Trophoblast cell (in vitro differentiated cells and primary cell): ENCODE measurements at regions not wholly inside any gene's neighbourhood (a gene's known extent, or its start where the extent isn't known, plus 50 kb on each side); places are given as distances from the start of the nearest gene placed in this dataset.

Experiments used
- DNase-seq, 2 donors: peaks; one replicate each; pipeline ENCODE4 v3.0.0-alpha.2; 2016
- H2AFZ ChIP-seq: 2 replicates; pipeline ENCODE4 v1.6.1; 2013; ENCODE audit warnings: low read length, moderate library complexity, mild to moderate bottlenecking; ENCODE audit not compliant: insufficient read depth, poor library complexity
- H2AK5ac ChIP-seq: 2 replicates; pipeline ENCODE4 v1.6.1; 2013; ENCODE audit warnings: mild to moderate bottlenecking, low read length
- H2BK120ac ChIP-seq: 2 replicates; pipeline ENCODE4 v1.6.1; 2013; ENCODE audit warnings: low read length, mild to moderate bottlenecking, moderate library complexity; ENCODE audit not compliant: insufficient read depth, poor library complexity
- H2BK12ac ChIP-seq: 2 replicates; pipeline ENCODE4 v1.6.1; 2013; ENCODE audit warnings: mild to moderate bottlenecking, low read length, moderate library complexity
- H2BK5ac ChIP-seq: 2 replicates; pipeline ENCODE4 v1.6.1; 2013; ENCODE audit warnings: low read length, low read depth, moderate library complexity, mild to moderate bottlenecking; ENCODE audit not compliant: poor library complexity
- H3K14ac ChIP-seq: 2 replicates; pipeline ENCODE4 v1.6.1; 2013; ENCODE audit warnings: mild to moderate bottlenecking, low read length
- H3K18ac ChIP-seq: 2 replicates; pipeline ENCODE4 v1.6.1; 2013; ENCODE audit warnings: mild to moderate bottlenecking, low read length
- H3K23ac ChIP-seq: 2 replicates; pipeline ENCODE4 v1.6.1; 2013; ENCODE audit warnings: low read length
- H3K27ac ChIP-seq: 2 replicates; pipeline ENCODE4 v1.5.1; 2013; ENCODE audit warnings: low read depth, mild to moderate bottlenecking, inconsistent platforms, low read length, moderate library complexity
- H3K27me3 ChIP-seq: 2 replicates; pipeline ENCODE4 v1.6.1; 2013; ENCODE audit warnings: inconsistent platforms, mild to moderate bottlenecking, low read length, moderate library complexity; ENCODE audit not compliant: insufficient read depth
- H3K36me3 ChIP-seq, 2 experiments: 1 replicate in 1 of 2; 2 replicates in 1 of 2; pipeline ENCODE4 v1.6.1; 2013; ENCODE audit warnings: low read length in 2 of 2, mild to moderate bottlenecking in 2 of 2, moderate library complexity in 1 of 2; ENCODE audit not compliant: insufficient read depth in 2 of 2, control insufficient read depth in 1 of 2
- H3K4ac ChIP-seq: 2 replicates; pipeline ENCODE4 v1.6.1; 2013; ENCODE audit warnings: low read depth, mild to moderate bottlenecking, low read length, moderate library complexity
- H3K4me1 ChIP-seq, 2 experiments: 1 replicate in 1 of 2; 2 replicates in 1 of 2; pipeline ENCODE4 v1.6.1; 2013; ENCODE audit warnings: low read length in 2 of 2, mild to moderate bottlenecking in 2 of 2, moderate library complexity in 1 of 2; ENCODE audit not compliant: insufficient read depth in 2 of 2, control insufficient read depth in 1 of 2
- H3K4me2 ChIP-seq: 2 replicates; pipeline ENCODE4 v1.6.1; 2013; ENCODE audit warnings: inconsistent platforms, mild to moderate bottlenecking, low read length, moderate library complexity
- H3K4me3 ChIP-seq: 2 replicates; pipeline ENCODE4 v1.5.1; 2013; ENCODE audit warnings: mild to moderate bottlenecking, low read depth, low read length, inconsistent platforms
- H3K79me1 ChIP-seq: one replicate; pipeline ENCODE4 v1.6.1; 2013; ENCODE audit warnings: low read length
- H3K79me2 ChIP-seq: 2 replicates; pipeline ENCODE4 v1.6.1; 2013; ENCODE audit warnings: low read length, mild to moderate bottlenecking; ENCODE audit not compliant: control insufficient read depth, insufficient read depth, poor library complexity
- H3K9ac ChIP-seq: 2 replicates; pipeline ENCODE4 v1.6.1; 2013; ENCODE audit warnings: mild to moderate bottlenecking, low read length
- H3K9me3 ChIP-seq: 2 replicates; pipeline ENCODE4 v1.6.1; 2013; ENCODE audit warnings: low read depth, mild to moderate bottlenecking, control low read depth, inconsistent platforms, low read length; ENCODE audit not compliant: insufficient read depth
- H4K12ac ChIP-seq: 2 replicates; pipeline ENCODE4 v1.6.1; 2013; ENCODE audit warnings: low read depth, mild to moderate bottlenecking, low read length, moderate library complexity
- H4K8ac ChIP-seq: 2 replicates; pipeline ENCODE4 v1.6.1; 2013; ENCODE audit warnings: low read depth, mild to moderate bottlenecking, low read length, moderate library complexity
- H4K91ac ChIP-seq: one replicate; pipeline ENCODE4 v1.6.1; 2013; ENCODE audit warnings: low read depth, mild to moderate bottlenecking, low read length, moderate library complexity
- WGBS: extraction: QIAGEN DNeasy Blood & Tissue Kit; methylation state at CpG from one replicate; pipeline ENCODE4 v1.1.7; 2013; ENCODE audit warnings: missing lambda C conversion rate; ENCODE audit not compliant: insufficient read length, insufficient coverage; ENCODE audit errors: extremely low coverage; 5-methylcytosine and 5-hydroxymethylcytosine counted together

- Histone ChIP-seq H3K4me2 (no peak overlapping the region), H4K91ac (no peak overlapping the region), H3K9ac (no peak overlapping the region), H2BK120ac (no peak overlapping the region), H2AFZ (no peak overlapping the region), H3K79me1 (no peaks in the 10 kb centered on the region), H4K8ac (no peak overlapping the region), H3K36me3 (no peaks in the 10 kb centered on the region), H3K27ac (no peak overlapping the region), H3K18ac (no peak overlapping the region), H4K12ac (no peak overlapping the region), H3K4me3 (no peak overlapping the region), H3K23ac (no peak overlapping the region), H2BK12ac (no peak overlapping the region), H2AK5ac (no peak overlapping the region), H3K4me1 (no peaks in the 10 kb centered on the region), H3K4ac (no peak overlapping the region), H2BK5ac (no peak overlapping the region), H3K9me3 (no peaks in the 10 kb centered on the region), H3K79me2 (no peaks in the 10 kb centered on the region), H3K14ac (no peak overlapping the region), H3K27me3 (no peaks in the 10 kb centered on the region)
- WGBS: no CpG with 5 or more reads among the region's 3 CpGs
- DNase-seq: no peak
Observed at GRCh38 chr1:63009421-63009820, 225.5 kb downstream of the ATG4C start.

- no peaks in the 10 kb centered on the region for H3K36me3 ChIP-seq
- H3K4me1 ChIP-seq: no peaks in the 10 kb centered on the region
- no peak overlapping the region for H4K91ac ChIP-seq
- H2BK5ac ChIP-seq: no peak overlapping the region
- H3K14ac ChIP-seq: no peak overlapping the region
- H2BK120ac ChIP-seq: no peak overlapping the region
- WGBS: no CpG with 5 or more reads among the region's 8 CpGs
- H4K8ac ChIP-seq: no peak overlapping the region
- H3K23ac ChIP-seq: no peak overlapping the region
- no peak overlapping the region for H3K18ac ChIP-seq
- no peak overlapping the region for H3K4ac ChIP-seq
- no peaks in the 10 kb centered on the region for H3K79me1 ChIP-seq
- no peaks in the 10 kb centered on the region for H3K79me2 ChIP-seq
- no peaks in the 10 kb centered on the region for H3K9me3 ChIP-seq
- no peak overlapping the region for H3K4me2 ChIP-seq
- H2BK12ac ChIP-seq: no peak overlapping the region
- no peak overlapping the region for H3K9ac ChIP-seq
- H3K27ac ChIP-seq: no peak overlapping the region
- no peak overlapping the region for H4K12ac ChIP-seq
- H3K27me3 ChIP-seq: no peaks in the 10 kb centered on the region
- H2AFZ ChIP-seq: no peak overlapping the region
- H3K4me3 ChIP-seq: no peak overlapping the region
- no peak overlapping the region for H2AK5ac ChIP-seq
- DNase-seq: no peak
Observed at GRCh38 chr1:63010913-63011660, 227.2 kb downstream of the ATG4C start.

GRCh38 chr1:63012339-63012738 lies 228.4 kb downstream of the ATG4C start:
- Histone ChIP-seq H2BK12ac (no peak overlapping the region), H3K4me3 (no peak overlapping the region), H3K14ac (no peak overlapping the region), H3K18ac (no peak overlapping the region), H3K4me1 (no peaks in the 10 kb centered on the region), H3K27me3 (no peaks in the 10 kb centered on the region), H3K27ac (no peak overlapping the region), H2AFZ (no peak overlapping the region), H3K36me3 (no peaks in the 10 kb centered on the region), H4K91ac (no peak overlapping the region), H3K9me3 (no peaks in the 10 kb centered on the region), H2BK5ac (no peak overlapping the region), H2BK120ac (no peak overlapping the region), H3K79me2 (no peaks in the 10 kb centered on the region), H4K8ac (no peak overlapping the region), H4K12ac (no peak overlapping the region), H3K79me1 (no peaks in the 10 kb centered on the region), H3K4ac (no peak overlapping the region), H3K23ac (no peak overlapping the region), H3K9ac (no peak overlapping the region), H3K4me2 (no peak overlapping the region), H2AK5ac (no peak overlapping the region)
- no CpG with 5 or more reads among the region's 6 CpGs for WGBS
- peak; percentile 7 to 57 for DNase-seq

GRCh38 chr1:63014267-63014666 lies 230.3 kb downstream of the ATG4C start:
- Histone ChIP-seq H4K91ac (no peak overlapping the region), H3K79me1 (no peaks in the 10 kb centered on the region), H3K9ac (no peak overlapping the region), H3K4ac (no peak overlapping the region), H4K12ac (no peak overlapping the region), H3K9me3 (no peaks in the 10 kb centered on the region), H3K4me1 (no peaks in the 10 kb centered on the region), H2BK120ac (no peak overlapping the region), H2AFZ (no peak overlapping the region), H2BK12ac (no peak overlapping the region), H3K23ac (no peak overlapping the region), H3K4me3 (no peak overlapping the region), H3K27me3 (no peaks in the 10 kb centered on the region), H2AK5ac (no peak overlapping the region), H2BK5ac (no peak overlapping the region), H3K79me2 (no peaks in the 10 kb centered on the region), H3K14ac (no peak overlapping the region), H4K8ac (no peak overlapping the region), H3K18ac (no peak overlapping the region), H3K36me3 (no peaks in the 10 kb centered on the region), H3K27ac (no peak overlapping the region), H3K4me2 (no peak overlapping the region)
- no peak for DNase-seq
- no CpG with 5 or more reads among the region's 2 CpGs for WGBS
